ENCODE measurements at regions not wholly inside any gene's neighbourhood (a gene's known extent, or its start where the extent isn't known, plus 50 kb on each side); places are given as distances from the start of the nearest gene placed in this dataset.

GRCh38 chr10:78116361-78116760 lies 82.7 kb downstream of the RPS24 start:
- DNase-seq = no peak
- H3K27ac ChIP-seq (ENCODE audit: low read depth in 1 of 2, low read length in 1 of 2) = no peak overlapping the region
- H3K4me1 ChIP-seq (ENCODE audit: control insufficient read depth in 5 of 5, insufficient read depth in 5 of 5, low read length in 5 of 5) = no peaks in the 10 kb centered on the region
- H3K36me3 ChIP-seq (ENCODE audit: control insufficient read depth in 4 of 4, insufficient read depth in 4 of 4, low read length in 4 of 4) = no peaks in the 10 kb centered on the region
- ATAC-seq (ENCODE audit: insufficient read depth, low FRiP score) = no peak
- no peak for TF ChIP-seq CTCF (IDR thresholded peaks at IDR 0.05; ENCODE audit: control extremely low read depth, extremely low read depth)
- H3K9me3 ChIP-seq (ENCODE audit: control insufficient read depth in 4 of 4, insufficient read depth in 3 of 4, low read length in 3 of 4) = peaks cover 0 to 3% (median 0%) of the 10 kb centered on the region in 4 donors
- H3K4me3 ChIP-seq = no peak overlapping the region
- H3K9ac ChIP-seq (ENCODE audit: insufficient read depth in 1 of 2, low read length in 2 of 2) = no peak overlapping the region
- 89 to 90% methylated on average over 4 of the region's 4 CpGs for WGBS, 2 donors
- no peaks in the 10 kb centered on the region for H3K27me3 ChIP-seq (ENCODE audit: control insufficient read depth in 3 of 3, insufficient read depth in 3 of 3, low read length in 2 of 3)

- Histone ChIP-seq H3K27ac (ENCODE audit: low read depth in 1 of 2, low read length in 1 of 2) (no peak overlapping the region), H3K4me1 (ENCODE audit: control insufficient read depth in 5 of 5, insufficient read depth in 5 of 5, low read length in 5 of 5) (no peaks in the 10 kb centered on the region), H3K9ac (ENCODE audit: insufficient read depth in 1 of 2, low read length in 2 of 2) (no peak overlapping the region), H3K4me3 (no peak overlapping the region), H3K36me3 (ENCODE audit: control insufficient read depth in 4 of 4, insufficient read depth in 4 of 4, low read length in 4 of 4) (no peaks in the 10 kb centered on the region), H3K27me3 (ENCODE audit: control insufficient read depth in 3 of 3, insufficient read depth in 3 of 3, low read length in 2 of 3) (no peaks in the 10 kb centered on the region), H3K9me3 (ENCODE audit: control insufficient read depth in 4 of 4, insufficient read depth in 3 of 4, low read length in 3 of 4) (peaks cover 0 to 9% (median 0%) of the 10 kb centered on the region in 4 donors)
- DNase-seq (no peak), ATAC-seq (ENCODE audit: insufficient read depth, low FRiP score) (no peak)
- TF ChIP-seq CTCF (IDR thresholded peaks at IDR 0.05; ENCODE audit: control extremely low read depth, extremely low read depth) = no peak
Observed at GRCh38 chr10:78118591-78118990, 84.9 kb downstream of the RPS24 start.

- ATAC-seq (ENCODE audit: insufficient read depth, low FRiP score) (no peak), DNase-seq (no peak)
- Histone ChIP-seq H3K9ac (ENCODE audit: insufficient read depth in 1 of 2, low read length in 2 of 2) (no peak overlapping the region), H3K4me3 (no peak overlapping the region), H3K27ac (ENCODE audit: low read depth in 1 of 2, low read length in 1 of 2) (no peak overlapping the region), H3K27me3 (ENCODE audit: control insufficient read depth in 3 of 3, insufficient read depth in 3 of 3, low read length in 2 of 3) (no peaks in the 10 kb centered on the region), H3K36me3 (ENCODE audit: control insufficient read depth in 4 of 4, insufficient read depth in 4 of 4, low read length in 4 of 4) (no peaks in the 10 kb centered on the region), H3K9me3 (ENCODE audit: control insufficient read depth in 4 of 4, insufficient read depth in 3 of 4, low read length in 3 of 4) (peaks cover 0 to 9% (median 0%) of the 10 kb centered on the region in 4 donors), H3K4me1 (ENCODE audit: control insufficient read depth in 5 of 5, insufficient read depth in 5 of 5, low read length in 5 of 5) (no peaks in the 10 kb centered on the region)
- no peak for TF ChIP-seq CTCF (IDR thresholded peaks at IDR 0.05; ENCODE audit: control extremely low read depth, extremely low read depth)
Observed at GRCh38 chr10:78121801-78122200, 88.1 kb downstream of the RPS24 start.

GRCh38 chr10:78124167-78124566 lies 90.5 kb downstream of the RPS24 start:
- Histone ChIP-seq H3K9me3 (ENCODE audit: control insufficient read depth in 4 of 4, insufficient read depth in 3 of 4, low read length in 3 of 4) (peaks cover 0 to 6% (median 0%) of the 10 kb centered on the region in 4 donors), H3K4me1 (ENCODE audit: control insufficient read depth in 5 of 5, insufficient read depth in 5 of 5, low read length in 5 of 5) (no peaks in the 10 kb centered on the region), H3K27ac (ENCODE audit: low read depth in 1 of 2, low read length in 1 of 2) (no peak overlapping the region), H3K4me3 (no peak overlapping the region), H3K27me3 (ENCODE audit: control insufficient read depth in 3 of 3, insufficient read depth in 3 of 3, low read length in 2 of 3) (no peaks in the 10 kb centered on the region), H3K9ac (ENCODE audit: insufficient read depth in 1 of 2, low read length in 2 of 2) (no peak overlapping the region), H3K36me3 (ENCODE audit: control insufficient read depth in 4 of 4, insufficient read depth in 4 of 4, low read length in 4 of 4) (no peaks in the 10 kb centered on the region)
- no peak for ATAC-seq (ENCODE audit: insufficient read depth, low FRiP score)
- no peak for DNase-seq
- 85 to 89% methylated on average over 1 of the region's 1 CpG for WGBS, 2 donors
- no peak for TF ChIP-seq CTCF (IDR thresholded peaks at IDR 0.05; ENCODE audit: control extremely low read depth, extremely low read depth)

Data from lung (tissue), 11 donors.